Activated CD4-positive, alpha-beta T cell treated with anti-CD3 and anti-CD28 coated beads for 36 hours (primary cell): ENCODE measurements at regions not wholly inside any gene's neighbourhood (a gene's known extent, or its start where the extent isn't known, plus 50 kb on each side); places are given as distances from the start of the nearest gene placed in this dataset.

Experiments used
- ATAC-seq: fragments of 200-7000 bp; cut with Tn5 transposase; one replicate; pipeline ENCODE4 v1.10.0; 2021; ENCODE audit warnings: mild to moderate bottlenecking, moderate library complexity
- CTCF ChIA-PET: fragments of 350-600 bp; sonication (Branson Sonifier 250); formaldehyde crosslinking; loops from one replicate; lab custom pipeline; 2021; ENCODE audit warnings: antibody characterized with exemption; lab: Charles Lee
- POLR2A ChIA-PET: fragments of 350-600 bp; sonication (Branson Sonifier 250); formaldehyde crosslinking; loops from one replicate; lab custom pipeline; 2021; ENCODE audit warnings: antibody characterized with exemption, inconsistent platforms; lab: Charles Lee
- DNase-seq: peaks from one replicate; pipeline ENCODE4 v3.0.0-alpha.2; 2020
- H3K27ac Mint-ChIP-seq: one replicate; pipeline ENCODE4 v1.8.0; 2021; ENCODE audit warnings: mixed read lengths
- H3K27me3 Mint-ChIP-seq: one replicate; pipeline ENCODE4 v1.8.0; 2021; ENCODE audit warnings: mixed read lengths
- H3K36me3 Mint-ChIP-seq: one replicate; pipeline ENCODE4 v1.8.0; 2021; ENCODE audit warnings: low read depth, mixed read lengths
- H3K4me1 Mint-ChIP-seq: one replicate; pipeline ENCODE4 v1.8.0; 2021; ENCODE audit warnings: mixed read lengths
- H3K4me3 Mint-ChIP-seq: one replicate; pipeline ENCODE4 v1.8.0; 2021; ENCODE audit warnings: mild to moderate bottlenecking, moderate library complexity, mixed read lengths
- H3K9me3 Mint-ChIP-seq: one replicate; pipeline ENCODE4 v1.8.0; 2021; ENCODE audit warnings: low read depth, mixed read lengths
- intact Hi-C, 2 experiments: fragments of 100-400 bp; cut with DNase I in 1 of 2; cut with micrococcal nuclease in 1 of 2; formaldehyde crosslinking; loops; one replicate each; pipeline versions ENCODE4 v1.14.2 to v1.15.1; 2022 to 2024; cut with DNase I, micrococcal nuclease

DNA sequence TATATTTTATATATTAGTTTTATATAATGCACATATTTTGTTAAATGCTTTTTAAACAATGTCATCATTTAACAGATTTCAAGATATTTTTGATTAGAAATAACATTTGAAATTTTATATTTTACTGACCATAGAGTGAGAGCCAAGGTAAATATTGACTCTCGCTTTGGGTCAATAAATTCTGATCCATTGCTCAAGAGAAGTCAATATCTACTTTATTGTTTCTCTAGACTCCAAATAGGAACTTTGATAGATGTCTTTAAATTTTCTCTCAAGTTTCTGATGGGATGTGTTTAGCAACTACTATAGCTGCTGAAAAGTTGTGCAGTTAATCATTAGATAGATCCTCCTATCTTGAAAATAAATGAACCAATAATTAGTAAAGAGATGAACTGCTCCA lies 61.4 kb upstream of the ATXN7L3B start:
- H3K9me3 Mint-ChIP-seq, result no peaks in the 10 kb centered on the region
- H3K4me1 Mint-ChIP-seq, result no peaks in the 10 kb centered on the region
- no peak overlapping the region for H3K4me3 Mint-ChIP-seq
- ChIA-PET POLR2A (no interaction called here), CTCF (no interaction called here)
- no peaks in the 10 kb centered on the region for H3K36me3 Mint-ChIP-seq
- H3K27ac Mint-ChIP-seq, result no peak overlapping the region
- ATAC-seq, result no peak
- peaks cover 5% of the 10 kb centered on the region for H3K27me3 Mint-ChIP-seq
- DNase-seq, result no peak
- intact Hi-C loops, result no loop called here

DNA sequence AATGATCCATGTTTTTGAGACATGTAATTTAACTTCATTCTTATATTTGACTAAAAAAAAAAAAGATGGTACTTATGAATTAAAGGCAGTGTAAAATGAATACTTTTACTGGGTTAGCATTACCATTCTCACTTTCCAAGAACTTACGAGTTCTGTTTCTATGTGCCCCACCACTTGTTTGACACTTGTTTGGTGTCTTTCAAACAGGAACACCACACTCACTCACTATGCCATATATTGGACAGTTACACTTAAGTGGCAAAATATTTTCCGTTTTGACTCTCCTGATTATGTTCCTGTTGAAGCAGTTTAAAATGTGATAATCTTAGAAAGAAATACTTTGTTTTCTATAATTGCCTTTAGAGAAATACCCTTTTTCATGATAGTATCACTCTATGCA lies 56.6 kb upstream of the ATXN7L3B start:
- Mint-ChIP-seq H3K36me3 (no peaks in the 10 kb centered on the region), H3K27ac (no peak overlapping the region), H3K4me1 (no peaks in the 10 kb centered on the region), H3K9me3 (no peaks in the 10 kb centered on the region), H3K4me3 (no peak overlapping the region), H3K27me3 (peaks cover 7% of the 10 kb centered on the region)
- intact Hi-C loops, result no loop called here
- ChIA-PET POLR2A (no interaction called here), CTCF (no interaction called here)
- DNase-seq (no peak), ATAC-seq (no peak)

- DNase-seq (no peak), ATAC-seq (no peak)
- Mint-ChIP-seq H3K4me3 (no peak overlapping the region), H3K9me3 (no peaks in the 10 kb centered on the region), H3K4me1 (no peaks in the 10 kb centered on the region), H3K36me3 (no peaks in the 10 kb centered on the region), H3K27ac (no peak overlapping the region), H3K27me3 (peaks cover 7% of the 10 kb centered on the region)
- ChIA-PET POLR2A (no interaction called here), CTCF (no interaction called here)
- intact Hi-C loops, result no loop called here
These were observed 55.5 kb upstream of the ATXN7L3B start for GRCh38 chr12:74482115-74482514.

- no peak for ATAC-seq
- Mint-ChIP-seq H3K27ac (no peak overlapping the region), H3K36me3 (no peaks in the 10 kb centered on the region), H3K4me3 (no peak overlapping the region), H3K27me3 (peaks cover 7% of the 10 kb centered on the region), H3K9me3 (no peaks in the 10 kb centered on the region), H3K4me1 (no peaks in the 10 kb centered on the region)
- DNase-seq, result no peak
- intact Hi-C loops, result no loop called here
- ChIA-PET POLR2A (no interaction called here), CTCF (interaction anchor here (0.7 kb wide), 1 partner anchor 58 kb away, joined by 4 read pairs; no protein-coding TSS in a partner anchor)
These were observed 54.6 kb upstream of the ATXN7L3B start for GRCh38 chr12:74483057-74483456.
